GM12873 (cell line): ENCODE measurements at regions not wholly inside any gene's neighbourhood (a gene's known extent, or its start where the extent isn't known, plus 50 kb on each side); places are given as distances from the start of the nearest gene placed in this dataset.

ENCODE experiments used
- TF ChIP-seq, protein P1 (sequence below): IDR thresholded peaks from 2 replicates; pipeline ENCODE4 v1.5.1; 2012; ENCODE audit warnings: low read depth, mild to moderate bottlenecking, moderate library complexity, low read length, control low read depth; ENCODE audit not compliant: insufficient read depth; ENCODE audit errors: missing control alignments

DNA sequence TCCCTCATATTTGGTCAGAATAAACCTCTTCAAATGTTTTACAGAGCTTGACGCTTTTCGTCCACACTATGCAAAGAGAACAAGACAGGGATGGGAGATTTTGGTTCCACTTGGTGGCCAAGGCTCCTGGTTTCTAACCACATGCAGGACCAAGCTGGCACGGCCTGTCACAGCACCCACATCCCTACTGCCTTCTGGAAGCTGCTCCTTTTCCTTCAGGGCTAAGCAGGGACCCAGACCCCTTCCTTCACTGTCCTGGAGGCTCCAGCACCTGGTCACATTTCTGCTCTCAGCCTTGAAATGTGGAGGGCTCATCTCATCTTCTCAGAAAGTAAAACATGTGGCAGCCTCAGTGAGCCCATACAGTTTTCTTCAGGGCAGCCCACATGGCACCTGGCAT, 50.4 kb upstream of the ARHGEF7 start:
- TF ChIP-seq, protein P1, sequence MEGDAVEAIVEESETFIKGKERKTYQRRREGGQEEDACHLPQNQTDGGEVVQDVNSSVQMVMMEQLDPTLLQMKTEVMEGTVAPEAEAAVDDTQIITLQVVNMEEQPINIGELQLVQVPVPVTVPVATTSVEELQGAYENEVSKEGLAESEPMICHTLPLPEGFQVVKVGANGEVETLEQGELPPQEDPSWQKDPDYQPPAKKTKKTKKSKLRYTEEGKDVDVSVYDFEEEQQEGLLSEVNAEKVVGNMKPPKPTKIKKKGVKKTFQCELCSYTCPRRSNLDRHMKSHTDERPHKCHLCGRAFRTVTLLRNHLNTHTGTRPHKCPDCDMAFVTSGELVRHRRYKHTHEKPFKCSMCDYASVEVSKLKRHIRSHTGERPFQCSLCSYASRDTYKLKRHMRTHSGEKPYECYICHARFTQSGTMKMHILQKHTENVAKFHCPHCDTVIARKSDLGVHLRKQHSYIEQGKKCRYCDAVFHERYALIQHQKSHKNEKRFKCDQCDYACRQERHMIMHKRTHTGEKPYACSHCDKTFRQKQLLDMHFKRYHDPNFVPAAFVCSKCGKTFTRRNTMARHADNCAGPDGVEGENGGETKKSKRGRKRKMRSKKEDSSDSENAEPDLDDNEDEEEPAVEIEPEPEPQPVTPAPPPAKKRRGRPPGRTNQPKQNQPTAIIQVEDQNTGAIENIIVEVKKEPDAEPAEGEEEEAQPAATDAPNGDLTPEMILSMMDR: no peak

DNA sequence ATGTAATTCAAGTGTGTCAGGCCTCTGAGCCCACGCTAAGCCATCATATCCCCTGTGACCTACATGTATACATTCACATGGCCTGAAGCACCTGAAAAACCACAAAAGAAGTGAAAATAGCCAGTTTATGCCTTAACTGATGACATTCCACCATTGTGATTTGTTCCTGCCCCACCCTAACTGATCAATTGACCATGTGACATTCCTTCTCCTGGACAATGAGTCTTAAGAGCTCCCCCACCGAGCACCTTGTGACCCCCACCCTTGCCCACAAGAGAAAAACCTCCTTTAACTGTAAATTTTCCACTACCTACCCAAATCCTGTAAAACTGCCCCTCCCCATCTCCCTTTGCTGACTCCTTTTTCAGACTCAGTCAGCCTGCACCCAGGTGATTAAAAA, 52.1 kb upstream of the ARHGEF7 start:
- TF ChIP-seq, protein P1: no peak

DNA sequence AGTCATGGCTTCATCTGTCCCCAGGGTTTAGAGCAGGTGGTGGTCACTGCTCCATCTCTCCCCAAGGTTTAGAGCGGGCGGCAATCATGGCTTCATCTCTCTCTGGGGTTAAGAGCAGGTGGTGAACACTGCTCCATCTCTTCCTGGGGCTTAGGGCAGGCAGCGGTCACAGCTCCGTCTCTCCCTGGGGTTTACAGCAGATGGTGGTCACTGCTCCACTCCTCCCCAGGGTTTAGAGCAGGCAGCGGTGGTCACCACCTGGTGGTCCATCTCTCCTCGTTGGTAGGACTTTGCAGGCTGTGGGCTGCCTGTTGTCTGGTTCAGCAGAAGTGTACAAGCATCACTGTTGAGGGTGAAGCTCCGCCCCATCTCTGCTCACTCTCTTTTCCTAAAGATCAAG, 52.8 kb upstream of the ARHGEF7 start:
- TF ChIP-seq, protein P1: no peak

DNA sequence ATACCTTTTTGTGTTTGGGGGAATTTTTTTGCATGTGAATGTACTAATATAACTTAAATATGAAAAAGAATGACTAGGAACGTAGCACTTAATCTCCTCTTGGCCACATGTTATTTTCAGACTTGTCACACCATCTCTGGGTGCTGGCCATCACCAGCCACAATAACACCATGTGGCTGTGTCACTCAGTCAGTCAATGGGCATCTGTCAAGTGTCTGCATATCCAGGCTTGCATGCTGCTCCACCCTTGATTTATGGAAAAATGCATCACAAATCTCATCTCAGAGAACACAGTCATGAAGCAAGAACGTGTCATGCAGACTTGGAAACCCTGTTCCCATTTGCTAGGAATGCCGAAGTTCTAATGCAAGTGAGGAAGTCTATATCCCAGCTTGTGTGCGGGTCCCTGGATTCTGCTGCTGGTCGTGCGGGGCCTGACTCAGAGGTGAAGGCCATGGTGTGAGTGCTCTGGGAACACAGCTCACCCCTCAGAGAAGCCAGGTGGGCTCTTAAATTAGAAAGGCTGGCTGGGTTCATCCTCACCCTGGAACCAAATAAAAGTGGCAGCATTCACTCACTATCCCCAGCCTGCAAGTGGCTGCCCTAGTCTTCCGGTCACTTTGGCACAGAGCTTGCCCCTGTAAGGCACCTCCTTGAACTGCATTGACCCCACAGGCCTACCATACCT, 53.6 kb upstream of the ARHGEF7 start:
- TF ChIP-seq, protein P1: no peak

DNA sequence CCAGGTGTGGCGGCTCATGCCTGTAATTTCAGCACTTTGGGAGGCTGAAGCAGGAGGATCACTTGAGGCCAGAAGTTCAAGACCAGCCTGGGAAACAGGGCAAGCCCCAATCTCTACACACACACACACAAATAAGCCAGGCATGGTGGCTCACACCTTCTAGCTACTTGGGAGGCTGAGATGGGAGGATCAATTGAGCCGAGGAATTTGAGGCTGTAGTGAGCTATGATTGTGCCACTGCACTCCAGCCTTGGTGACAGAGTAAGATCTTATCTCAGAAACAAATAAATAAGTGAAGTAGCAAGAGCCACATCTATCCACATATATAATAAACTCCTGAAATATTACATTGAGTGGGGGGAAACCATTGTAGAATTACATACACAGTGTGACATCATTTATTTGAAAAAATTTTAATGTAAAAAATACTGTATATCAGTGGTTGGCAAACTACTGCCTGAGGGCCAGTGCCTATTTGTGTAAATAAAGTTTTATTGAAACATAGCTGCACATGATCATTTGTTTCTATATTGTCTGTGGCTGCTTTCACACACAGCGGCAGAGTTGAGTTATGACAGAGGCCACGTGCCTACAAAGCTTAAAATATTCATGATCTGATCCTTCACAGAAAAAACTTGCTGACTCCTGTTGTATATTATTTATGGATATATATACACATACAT, 54.7 kb upstream of the ARHGEF7 start:
- TF ChIP-seq, protein P1: no peak

DNA sequence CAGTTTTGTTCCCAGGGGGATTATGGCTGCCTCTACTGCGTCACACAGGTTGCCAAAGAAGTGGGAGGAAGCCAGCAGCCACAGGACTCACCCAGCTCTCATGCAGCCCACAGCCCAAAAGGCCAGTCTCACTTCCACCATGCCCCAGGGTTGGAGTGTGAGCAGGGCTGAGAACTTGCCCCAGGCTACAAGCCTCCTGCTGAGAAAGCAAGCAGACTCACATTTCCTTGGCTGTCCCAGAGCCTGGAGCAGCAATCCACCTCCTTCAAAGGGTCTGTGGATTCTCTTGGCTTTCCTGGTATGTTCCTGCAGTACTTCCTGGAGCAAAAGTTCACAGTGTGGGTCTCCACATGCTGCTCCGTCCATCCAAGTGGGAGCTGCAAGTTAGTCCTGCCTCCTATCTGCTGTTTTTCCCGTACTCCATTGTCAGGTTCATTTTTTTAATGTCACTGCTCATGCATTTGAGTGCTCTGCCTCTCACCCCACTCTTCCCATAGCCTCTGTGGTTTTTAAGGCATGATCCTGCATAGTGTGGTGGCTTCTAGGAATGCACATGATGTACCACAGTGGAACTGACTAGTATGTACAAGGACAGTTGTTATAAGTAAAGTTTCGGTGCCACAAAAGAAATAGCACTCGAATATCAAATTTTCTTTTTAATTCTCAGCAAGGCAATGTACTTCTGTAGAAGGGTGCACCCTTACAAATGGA, 56.2 kb upstream of the ARHGEF7 start:
- TF ChIP-seq, protein P1: no peak

DNA sequence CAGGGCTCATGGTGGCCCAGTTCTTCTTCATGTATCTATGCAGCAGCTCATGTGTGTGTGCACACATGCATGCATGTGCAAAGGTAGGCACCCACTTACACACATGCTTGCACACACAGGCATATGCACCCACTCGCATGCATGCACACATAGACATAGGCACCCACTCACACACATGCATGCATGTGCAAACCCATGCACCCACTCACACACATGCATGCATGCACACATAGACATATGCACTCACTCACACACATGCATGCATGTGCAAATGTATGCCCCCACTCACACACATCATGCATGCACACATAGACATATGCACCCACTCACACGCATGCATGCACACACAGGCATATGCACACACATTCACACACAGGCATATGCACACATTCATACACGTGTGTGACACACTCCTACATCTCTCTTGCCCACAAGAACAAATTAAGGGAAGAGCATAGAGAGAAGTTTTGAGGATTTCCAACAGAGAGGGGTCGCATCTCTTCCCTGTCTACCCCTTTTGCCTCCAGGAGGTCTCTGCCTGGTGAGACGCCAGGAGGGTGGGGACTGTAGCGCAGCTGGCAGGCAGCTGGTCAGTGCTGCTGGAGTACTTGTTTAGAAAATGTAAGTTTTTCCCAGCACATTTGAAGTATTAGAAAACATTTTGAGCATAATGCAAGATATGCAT, 63.9 kb upstream of the ARHGEF7 start:
- TF ChIP-seq, protein P1: no peak
